Activated T-helper 1 cell treated with anti-CD3 and anti-CD28 coated beads, Interleukin-12 subunit alpha, Interleukin-12 subunit beta, Interleukin-2, Interleukin-4 antibody, amounts not matched to agents 30 ng/mL and 10 ng/mL and 1 ng/mL, durations not matched to agents 14 hours and 24 hours and 36 hours (primary cell): ENCODE measurements at regions not wholly inside any gene's neighbourhood (a gene's known extent, or its start where the extent isn't known, plus 50 kb on each side); places are given as distances from the start of the nearest gene placed in this dataset.

Source experiments
- DNase-seq: peaks from one replicate; pipeline ENCODE4 v3.0.0; 2021; ENCODE audit warnings: low spot score
- H3K27ac Mint-ChIP-seq: one replicate; pipeline ENCODE4 v1.8.0; 2021; ENCODE audit warnings: mild to moderate bottlenecking, mixed read lengths
- H3K27me3 Mint-ChIP-seq: one replicate; pipeline ENCODE4 v1.8.0; 2022; ENCODE audit warnings: mild to moderate bottlenecking, moderate library complexity, mixed read lengths; ENCODE audit not compliant: insufficient read depth
- H3K36me3 Mint-ChIP-seq: one replicate; pipeline ENCODE4 v1.8.0; 2021; ENCODE audit warnings: low read depth, mixed read lengths
- H3K4me1 Mint-ChIP-seq: one replicate; pipeline ENCODE4 v1.8.0; 2021; ENCODE audit warnings: low read depth, mixed read lengths
- H3K4me3 Mint-ChIP-seq: one replicate; pipeline ENCODE4 v1.8.0; 2021; ENCODE audit warnings: mild to moderate bottlenecking, moderate library complexity, mixed read lengths
- H3K9me3 Mint-ChIP-seq: one replicate; pipeline ENCODE4 v1.8.0; 2021; ENCODE audit warnings: mixed read lengths
- intact Hi-C: fragments of 100-400 bp; cut with micrococcal nuclease; formaldehyde crosslinking; loops from one replicate; pipeline ENCODE4 v1.15.1; 2024

DNA sequence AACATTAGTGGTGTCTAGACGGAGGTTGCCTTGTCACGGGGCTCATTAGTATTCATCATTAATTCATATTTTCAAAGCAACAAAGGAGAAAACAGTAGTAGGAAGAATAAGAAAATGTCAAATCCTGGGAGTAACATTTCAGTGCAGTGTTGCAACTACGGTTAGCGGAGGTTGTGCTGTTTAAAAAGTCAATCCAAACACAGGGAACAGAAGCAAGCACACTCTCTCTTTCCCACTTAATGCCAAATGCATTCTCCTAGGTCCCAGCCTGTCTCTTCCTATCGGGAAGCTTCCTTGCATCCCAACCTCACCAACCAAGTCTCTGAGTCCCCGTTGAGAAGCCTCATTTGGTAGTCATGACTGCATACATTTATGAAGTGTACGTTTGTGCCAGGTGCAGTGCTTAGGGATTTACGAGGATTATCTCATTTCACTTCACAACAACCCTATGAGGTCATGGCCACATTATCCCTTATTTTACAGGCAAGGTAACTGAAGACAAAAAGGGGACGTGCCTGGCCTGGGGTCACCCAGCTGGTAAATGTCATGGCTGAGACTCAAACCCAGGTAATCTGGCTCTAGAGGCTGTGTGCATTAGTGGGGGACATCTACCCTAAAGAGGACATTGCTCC is 283.6 kb upstream of the SALL1 start:
- Mint-ChIP-seq H3K4me3 (no peak overlapping the region), H3K4me1 (no peaks in the 10 kb centered on the region), H3K27me3 (peaks cover 2% of the 10 kb centered on the region), H3K36me3 (no peaks in the 10 kb centered on the region), H3K27ac (no peak overlapping the region), H3K9me3 (peaks cover 10% of the 10 kb centered on the region)
- intact Hi-C loops, result no loop called here
- DNase-seq, result no peak

DNA sequence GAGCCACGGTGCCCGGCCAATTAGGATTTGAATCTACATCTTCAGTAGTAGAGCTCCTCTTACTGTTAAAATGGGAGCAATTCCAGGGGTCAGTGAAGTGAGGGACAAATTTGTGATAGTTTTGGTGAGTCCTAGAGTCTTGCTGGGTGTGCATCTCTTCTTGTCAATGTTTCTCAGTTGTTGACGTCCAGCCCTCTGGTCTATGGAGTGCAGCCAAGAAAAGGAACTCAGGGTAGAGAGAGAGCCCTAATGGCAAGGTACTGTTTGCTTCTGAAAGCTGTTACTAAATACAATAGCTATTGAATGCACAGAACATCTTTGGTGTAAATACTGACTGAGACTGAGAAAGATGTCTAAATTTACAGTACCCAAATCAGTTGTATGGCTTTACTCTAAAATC is 282.5 kb upstream of the SALL1 start:
- no peaks in the 10 kb centered on the region for H3K27me3 Mint-ChIP-seq
- no peak overlapping the region for H3K4me3 Mint-ChIP-seq
- intact Hi-C loops, result no loop called here
- no peak overlapping the region for H3K27ac Mint-ChIP-seq
- H3K9me3 Mint-ChIP-seq, result peaks cover 14% of the 10 kb centered on the region
- no peak for DNase-seq
- H3K4me1 Mint-ChIP-seq, result no peaks in the 10 kb centered on the region
- H3K36me3 Mint-ChIP-seq, result no peaks in the 10 kb centered on the region

GRCh38 chr16:51431517-51432241 is 280.6 kb upstream of the SALL1 start:
- Mint-ChIP-seq H3K27me3 (no peaks in the 10 kb centered on the region), H3K36me3 (no peaks in the 10 kb centered on the region), H3K27ac (no peak overlapping the region), H3K9me3 (peaks cover 14% of the 10 kb centered on the region), H3K4me1 (no peaks in the 10 kb centered on the region), H3K4me3 (no peak overlapping the region)
- no peak for DNase-seq
- intact Hi-C loops, result no loop called here

DNA sequence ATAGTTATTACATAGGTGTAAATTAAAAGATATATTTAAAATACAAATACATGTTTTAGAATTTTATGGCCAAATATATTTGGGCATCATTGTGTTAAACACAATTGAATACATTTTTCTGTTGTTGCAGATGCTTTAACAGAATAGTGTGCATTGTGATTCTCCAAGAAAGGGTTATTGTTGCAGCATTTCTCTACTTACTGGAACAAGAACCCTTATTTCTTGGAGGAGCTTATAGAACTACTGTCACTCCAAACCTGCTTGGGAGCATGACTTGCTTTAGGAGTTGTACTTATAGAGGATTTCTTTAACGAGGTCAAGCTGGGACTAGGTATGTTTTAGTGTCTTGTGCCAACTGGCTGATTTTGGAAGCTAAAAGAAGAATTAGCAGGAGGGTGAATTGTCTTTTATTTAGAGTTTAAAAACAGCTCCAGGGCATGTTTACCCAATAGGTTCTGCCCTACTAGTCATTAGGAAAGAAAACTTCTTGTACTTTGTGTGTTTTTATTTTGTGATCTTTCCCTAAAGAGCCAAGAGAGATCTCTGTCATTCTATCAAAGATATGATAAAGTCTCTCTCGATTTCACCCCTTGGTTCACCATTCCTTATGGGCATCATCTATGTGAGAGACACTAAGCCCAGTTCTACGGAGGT is 279.8 kb upstream of the SALL1 start:
- no peaks in the 10 kb centered on the region for H3K27me3 Mint-ChIP-seq
- no peak overlapping the region for H3K27ac Mint-ChIP-seq
- H3K36me3 Mint-ChIP-seq, result no peaks in the 10 kb centered on the region
- peaks cover 14% of the 10 kb centered on the region for H3K9me3 Mint-ChIP-seq
- H3K4me3 Mint-ChIP-seq, result no peak overlapping the region
- no peaks in the 10 kb centered on the region for H3K4me1 Mint-ChIP-seq
- no peak for DNase-seq
- intact Hi-C loops, result no loop called here

DNA sequence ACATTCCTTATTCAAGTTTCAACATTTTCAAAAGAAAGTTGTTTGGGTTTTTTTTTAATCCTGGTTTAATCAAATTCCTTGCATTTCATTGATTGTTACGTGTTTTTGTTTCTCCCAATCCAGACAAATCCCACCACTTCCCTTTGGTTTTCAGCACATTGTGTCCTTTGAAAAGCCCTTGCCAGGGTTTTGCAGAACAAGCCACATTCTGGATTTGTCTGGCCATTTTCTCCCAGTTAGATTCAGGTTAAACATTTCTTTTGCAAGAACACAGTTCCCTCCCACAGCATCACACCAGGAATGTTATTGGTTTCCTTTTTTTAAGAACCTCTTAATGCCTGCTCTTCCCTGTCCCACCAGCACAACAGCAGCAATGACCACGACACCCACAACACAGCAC is 278.0 kb upstream of the SALL1 start:
- intact Hi-C loops, result no loop called here
- Mint-ChIP-seq H3K36me3 (no peaks in the 10 kb centered on the region), H3K4me3 (no peak overlapping the region), H3K9me3 (peaks cover 14% of the 10 kb centered on the region), H3K27ac (no peak overlapping the region), H3K27me3 (no peaks in the 10 kb centered on the region), H3K4me1 (no peaks in the 10 kb centered on the region)
- DNase-seq, result no peak

DNA sequence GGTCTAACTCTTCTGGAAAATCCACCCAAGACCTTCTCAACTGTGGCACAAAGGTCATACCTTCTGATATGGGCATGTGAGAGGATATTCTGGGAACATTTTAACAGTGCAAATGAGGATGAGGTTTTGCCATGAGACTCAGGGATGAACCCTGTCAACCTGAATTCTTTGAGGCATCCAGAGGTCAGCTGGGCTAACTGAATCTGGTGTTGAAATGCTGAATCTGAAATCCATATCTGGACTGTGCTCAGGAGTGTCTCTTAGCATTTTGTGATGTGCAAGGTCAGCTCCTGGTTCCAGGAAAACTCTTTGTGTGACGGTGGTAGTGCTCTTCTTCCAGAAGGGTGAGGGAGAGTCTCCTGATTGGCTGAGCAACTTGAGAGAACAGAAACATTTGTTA is 276.0 kb upstream of the SALL1 start:
- H3K4me1 Mint-ChIP-seq, result no peaks in the 10 kb centered on the region
- no peak for DNase-seq
- H3K9me3 Mint-ChIP-seq, result peaks cover 14% of the 10 kb centered on the region
- no peak overlapping the region for H3K27ac Mint-ChIP-seq
- no peak overlapping the region for H3K4me3 Mint-ChIP-seq
- intact Hi-C loops, result no loop called here
- H3K27me3 Mint-ChIP-seq, result no peaks in the 10 kb centered on the region
- H3K36me3 Mint-ChIP-seq, result no peaks in the 10 kb centered on the region

DNA sequence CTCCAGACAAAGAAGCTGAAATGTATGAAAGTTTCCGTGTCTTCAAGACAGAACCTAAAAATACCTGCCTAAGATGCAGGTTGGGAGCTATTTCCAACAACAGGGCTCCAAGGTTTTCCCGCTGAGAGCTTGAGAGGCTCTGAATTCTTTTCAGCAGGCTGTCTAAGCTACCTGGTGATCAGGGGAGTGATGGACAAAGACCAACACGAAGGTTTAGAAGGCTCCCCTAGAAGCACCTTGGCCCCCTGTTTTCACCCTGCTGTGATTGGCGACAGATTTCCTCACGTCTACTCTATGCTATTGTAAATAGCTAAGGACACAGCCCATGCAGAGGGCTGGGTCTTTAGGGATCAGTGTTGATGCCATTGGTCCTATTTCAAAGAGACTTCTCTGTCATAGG is 275.2 kb upstream of the SALL1 start:
- no peaks in the 10 kb centered on the region for H3K4me1 Mint-ChIP-seq
- H3K4me3 Mint-ChIP-seq, result no peak overlapping the region
- intact Hi-C loops, result no loop called here
- DNase-seq, result no peak
- no peaks in the 10 kb centered on the region for H3K27me3 Mint-ChIP-seq
- H3K36me3 Mint-ChIP-seq, result no peaks in the 10 kb centered on the region
- H3K9me3 Mint-ChIP-seq, result peaks cover 8% of the 10 kb centered on the region
- H3K27ac Mint-ChIP-seq, result no peak overlapping the region

- Mint-ChIP-seq H3K9me3 (no peaks in the 10 kb centered on the region), H3K27me3 (no peaks in the 10 kb centered on the region), H3K27ac (no peak overlapping the region), H3K36me3 (no peaks in the 10 kb centered on the region), H3K4me1 (no peaks in the 10 kb centered on the region), H3K4me3 (no peak overlapping the region)
- DNase-seq, result no peak
- intact Hi-C loops, result no loop called here
These were observed 269.2 kb upstream of the SALL1 start for GRCh38 chr16:51420247-51420646.

DNA sequence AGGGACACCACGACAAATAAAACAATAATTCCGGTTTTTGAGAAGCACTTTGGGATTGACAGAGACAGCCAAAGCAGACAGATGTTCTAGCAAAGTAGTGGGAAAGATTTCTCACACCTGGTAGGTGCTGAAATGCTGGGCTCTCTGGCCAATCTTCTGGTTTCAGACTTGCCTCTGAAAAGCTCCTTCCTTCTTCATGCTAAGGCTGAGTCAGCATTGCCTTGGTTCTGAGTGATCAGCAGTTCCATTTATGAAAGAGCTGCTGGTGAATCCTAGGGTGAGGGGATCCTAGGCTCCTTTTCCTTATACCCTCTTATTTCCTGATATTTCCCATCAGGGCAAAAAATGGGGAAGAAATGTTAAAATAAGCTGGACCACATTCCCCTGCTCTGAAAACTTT is 268.7 kb upstream of the SALL1 start:
- intact Hi-C loops, result no loop called here
- Mint-ChIP-seq H3K4me1 (no peaks in the 10 kb centered on the region), H3K9me3 (no peaks in the 10 kb centered on the region), H3K4me3 (no peak overlapping the region), H3K27me3 (no peaks in the 10 kb centered on the region), H3K27ac (no peak overlapping the region), H3K36me3 (no peaks in the 10 kb centered on the region)
- DNase-seq, result no peak

DNA sequence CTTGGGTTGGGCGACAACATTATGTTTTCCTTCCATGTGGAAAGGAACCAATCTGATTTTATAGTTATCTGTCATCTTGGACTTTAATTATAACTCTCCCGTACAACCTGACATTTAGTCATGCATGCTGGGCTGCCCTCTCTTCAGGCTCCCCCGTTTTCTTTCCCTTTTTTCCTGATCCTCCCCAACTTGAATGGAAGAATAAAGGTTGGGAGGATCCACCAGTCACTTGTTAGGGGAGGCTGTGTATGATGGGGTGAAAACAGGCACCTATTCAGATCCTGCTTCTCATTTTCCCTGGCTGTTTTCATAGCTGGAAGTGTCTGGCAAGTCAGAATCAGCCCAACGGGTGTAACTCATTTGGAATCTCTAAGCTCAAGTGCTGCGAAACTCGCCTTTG is 267.2 kb upstream of the SALL1 start:
- H3K36me3 Mint-ChIP-seq, result no peaks in the 10 kb centered on the region
- no peak for DNase-seq
- H3K4me1 Mint-ChIP-seq, result no peaks in the 10 kb centered on the region
- no peaks in the 10 kb centered on the region for H3K27me3 Mint-ChIP-seq
- no peak overlapping the region for H3K27ac Mint-ChIP-seq
- no peaks in the 10 kb centered on the region for H3K9me3 Mint-ChIP-seq
- intact Hi-C loops, result no loop called here
- no peak overlapping the region for H3K4me3 Mint-ChIP-seq

- H3K4me1 Mint-ChIP-seq, result no peaks in the 10 kb centered on the region
- intact Hi-C loops, result no loop called here
- no peak for DNase-seq
- no peaks in the 10 kb centered on the region for H3K27me3 Mint-ChIP-seq
- no peaks in the 10 kb centered on the region for H3K9me3 Mint-ChIP-seq
- H3K27ac Mint-ChIP-seq, result no peak overlapping the region
- H3K36me3 Mint-ChIP-seq, result no peaks in the 10 kb centered on the region
- no peak overlapping the region for H3K4me3 Mint-ChIP-seq
These were observed 265.9 kb upstream of the SALL1 start for GRCh38 chr16:51416926-51417325.

DNA sequence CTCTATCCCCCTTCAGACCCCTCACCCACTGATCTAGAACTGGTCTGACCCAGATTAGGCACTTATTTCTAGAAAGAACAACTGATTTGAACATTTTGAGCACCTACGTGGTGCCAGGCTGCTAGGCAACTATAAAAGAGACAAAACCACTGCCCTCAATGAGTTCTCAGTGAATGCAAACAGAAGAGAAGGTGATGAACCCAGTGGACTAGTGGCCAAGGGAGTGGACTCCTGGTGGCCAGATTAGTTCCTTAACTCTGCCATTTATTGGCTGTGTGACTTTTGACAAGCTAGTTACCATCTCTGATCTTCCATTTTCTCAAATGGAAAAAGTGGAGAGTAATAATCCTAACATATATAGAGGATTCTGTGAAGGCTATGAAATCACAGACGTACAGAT is 259.1 kb upstream of the SALL1 start:
- no peak for DNase-seq
- Mint-ChIP-seq H3K36me3 (no peaks in the 10 kb centered on the region), H3K27ac (no peak overlapping the region), H3K4me1 (no peaks in the 10 kb centered on the region), H3K4me3 (no peak overlapping the region), H3K27me3 (no peaks in the 10 kb centered on the region), H3K9me3 (peaks cover under 1% of the 10 kb centered on the region)
- intact Hi-C loops, result no loop called here

DNA sequence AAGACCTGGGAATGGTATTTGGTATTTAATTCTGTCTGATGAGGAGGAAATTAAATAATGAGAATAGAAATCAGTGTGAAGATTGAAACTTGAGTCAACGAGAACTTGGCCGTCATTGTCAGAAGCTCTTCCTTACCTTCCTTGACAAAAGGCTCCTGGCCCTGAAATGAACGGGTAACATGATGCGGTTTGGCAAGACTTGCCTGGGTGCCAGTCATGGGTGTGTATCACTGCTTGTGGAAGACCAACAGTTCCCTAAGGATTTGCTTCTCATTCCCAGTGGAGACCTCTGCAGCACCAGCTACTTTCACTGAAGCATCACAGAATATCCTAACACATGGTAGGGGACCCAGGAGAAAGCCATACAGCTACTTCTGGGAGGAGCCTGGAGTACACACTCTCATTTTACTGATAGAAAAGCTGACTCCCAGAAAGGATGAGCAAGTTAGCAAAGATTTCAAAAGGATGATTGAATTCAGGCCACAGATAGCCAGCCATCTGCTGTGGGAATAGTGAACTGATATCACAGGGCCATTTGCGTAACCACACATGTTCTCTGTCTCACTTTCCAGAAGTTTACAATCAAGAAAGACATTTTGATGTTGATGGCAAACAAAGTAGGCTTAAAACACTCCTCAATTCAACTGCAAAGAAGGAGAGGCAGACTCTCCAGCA is 258.1 kb upstream of the SALL1 start:
- H3K27me3 Mint-ChIP-seq, result no peaks in the 10 kb centered on the region
- DNase-seq, result no peak
- no peaks in the 10 kb centered on the region for H3K36me3 Mint-ChIP-seq
- no peak overlapping the region for H3K4me3 Mint-ChIP-seq
- no peaks in the 10 kb centered on the region for H3K4me1 Mint-ChIP-seq
- intact Hi-C loops, result no loop called here
- peaks cover 8% of the 10 kb centered on the region for H3K9me3 Mint-ChIP-seq
- no peak overlapping the region for H3K27ac Mint-ChIP-seq
